ENCODE measurements at regions not wholly inside any gene's neighbourhood (a gene's known extent, or its start where the extent isn't known, plus 50 kb on each side); places are given as distances from the start of the nearest gene placed in this dataset.

DNA sequence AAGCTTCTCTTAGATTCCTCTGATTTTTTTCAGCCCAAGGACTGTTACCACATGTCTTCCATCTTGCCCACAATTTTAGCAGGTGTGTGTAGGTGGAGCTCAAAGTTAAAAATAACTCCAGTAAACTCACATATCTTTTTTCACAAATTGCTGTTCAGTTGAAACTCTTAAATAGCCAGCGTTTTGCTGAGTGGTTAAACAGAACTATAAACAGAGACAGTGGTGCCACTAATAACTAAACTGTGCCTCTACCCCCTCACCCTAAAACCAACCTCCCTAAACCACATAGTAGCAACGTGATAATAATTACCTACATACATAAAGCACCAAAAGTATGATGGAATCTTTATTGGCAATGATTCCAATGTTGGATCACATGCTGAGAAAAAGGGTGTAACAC lies 525.1 kb downstream of the PDCD6IP start:
- no peak for DNase-seq

DNA sequence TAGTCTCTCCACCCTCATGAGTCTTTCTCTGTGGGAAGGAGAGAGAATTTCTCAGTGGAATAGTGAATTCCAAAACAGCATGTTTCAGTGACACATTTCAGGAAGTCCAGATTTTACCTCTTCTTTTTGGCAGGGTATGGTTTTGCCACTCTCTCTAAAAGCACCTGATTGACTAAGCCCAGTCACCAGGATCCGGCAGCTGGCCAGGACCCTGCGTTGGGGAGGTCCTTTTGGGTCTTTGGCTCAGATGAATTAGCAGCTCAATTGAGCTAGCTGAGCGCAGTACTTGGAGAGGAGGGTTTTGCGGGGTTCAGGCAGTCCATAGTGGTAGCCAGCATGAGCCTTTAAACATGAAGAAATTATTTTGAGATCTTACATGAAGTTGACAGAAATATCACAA lies 548.2 kb downstream of the PDCD6IP start:
- no peak for DNase-seq

GRCh38 chr3:34351882-34352777 lies 553.7 kb downstream of the PDCD6IP start:
- no peak for DNase-seq

DNA sequence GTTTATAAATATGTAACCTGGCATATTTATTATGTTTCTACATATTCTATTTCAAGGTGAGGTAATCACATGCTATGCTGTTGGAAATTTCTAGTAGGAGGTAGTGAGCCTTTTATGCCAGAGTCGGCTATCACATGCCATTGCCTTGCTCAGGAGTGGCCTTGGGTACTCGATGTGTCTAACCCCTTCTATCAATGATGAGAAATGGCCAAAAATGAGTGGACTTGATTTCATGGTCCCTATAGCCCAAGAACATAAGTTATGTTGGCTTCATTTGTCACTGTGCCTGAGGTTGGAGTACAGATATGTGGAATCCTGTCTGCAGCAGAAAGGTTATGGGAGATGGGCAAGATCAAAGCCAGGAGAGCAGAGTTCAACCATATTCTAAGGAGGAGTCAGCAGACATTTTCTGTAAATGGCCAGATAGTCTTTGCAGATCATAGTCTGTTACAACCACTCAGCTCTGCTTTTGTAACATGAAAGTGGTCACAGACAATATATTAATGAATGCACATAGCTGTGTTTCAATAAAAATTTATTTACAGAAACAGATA lies 554.4 kb downstream of the PDCD6IP start:
- DNase-seq: no peak

GRCh38 chr3:34357461-34357860 lies 559.0 kb downstream of the PDCD6IP start:
- no peak for DNase-seq

DNA sequence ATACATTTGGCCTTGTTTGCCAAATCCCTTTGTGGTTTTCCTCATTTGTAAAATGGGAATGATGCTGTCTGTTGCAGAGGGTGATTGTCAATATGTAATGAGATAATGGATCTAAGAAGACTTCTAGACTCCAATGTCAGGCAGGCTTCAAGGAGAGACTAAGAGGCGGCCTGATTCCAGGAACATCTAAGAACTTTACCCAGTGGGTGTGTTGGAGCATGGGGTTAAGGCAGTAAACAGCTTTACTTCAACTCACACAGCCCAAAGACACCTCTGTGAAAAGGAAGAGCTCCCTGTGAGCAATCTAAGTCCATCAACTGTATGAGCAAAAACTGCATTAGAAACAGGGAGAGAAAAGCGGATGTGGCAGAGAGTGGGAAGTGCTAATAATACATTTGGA lies 560.6 kb downstream of the PDCD6IP start:
- DNase-seq: no peak

GRCh38 chr3:34360713-34361112 lies 562.3 kb downstream of the PDCD6IP start:
- no peak for DNase-seq

DNA sequence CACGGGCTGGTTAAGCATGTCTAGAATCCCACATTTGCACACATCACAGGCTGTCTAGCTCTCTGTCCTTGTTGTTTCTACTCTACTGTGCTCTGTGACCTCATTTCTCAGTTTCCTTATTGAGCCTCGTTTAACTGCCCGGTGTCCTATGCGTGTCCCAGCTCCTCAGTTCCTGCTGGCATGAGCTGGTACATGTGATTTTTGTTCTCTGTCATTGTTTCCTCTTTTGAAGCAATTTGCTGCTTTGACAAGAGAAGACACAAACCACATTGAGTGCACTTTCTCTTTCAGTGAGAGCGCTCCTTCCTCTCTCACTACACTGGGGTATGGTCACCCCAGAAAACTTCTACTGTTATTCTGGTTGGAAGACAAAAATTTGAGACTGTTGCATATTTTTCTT lies 563.5 kb downstream of the PDCD6IP start:
- DNase-seq: no peak

DNA sequence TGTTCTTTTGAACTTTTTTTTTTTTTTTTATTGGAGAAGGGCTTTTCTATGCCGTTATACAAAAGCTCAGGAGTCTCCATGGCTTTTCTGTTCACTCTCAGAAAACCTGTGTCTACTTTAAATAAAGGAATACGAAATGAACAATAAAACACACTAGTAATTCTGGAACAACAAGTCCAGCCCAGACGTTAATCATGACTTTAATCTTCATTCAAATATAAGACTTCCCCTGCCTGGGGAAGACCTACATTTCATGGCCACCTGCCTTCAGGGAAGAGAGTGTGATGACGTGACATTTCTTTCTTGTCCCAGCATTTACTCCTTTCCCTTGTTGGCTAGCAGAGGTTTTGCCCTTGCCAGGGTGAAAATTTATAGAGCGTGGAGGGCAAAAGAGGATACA lies 564.5 kb downstream of the PDCD6IP start:
- DNase-seq: no peak

GRCh38 chr3:34363881-34364280 lies 565.5 kb downstream of the PDCD6IP start:
- DNase-seq: no peak

- no peak for DNase-seq
These were observed 565.9 kb downstream of the PDCD6IP start for GRCh38 chr3:34364335-34364734.

- no peak for DNase-seq
These were observed 566.8 kb downstream of the PDCD6IP start for GRCh38 chr3:34365231-34365630.

- no peak for DNase-seq
These were observed 567.3 kb downstream of the PDCD6IP start for GRCh38 chr3:34365771-34366170.

- no peak for DNase-seq
These were observed 569.1 kb downstream of the PDCD6IP start for GRCh38 chr3:34367521-34367920.

DNA sequence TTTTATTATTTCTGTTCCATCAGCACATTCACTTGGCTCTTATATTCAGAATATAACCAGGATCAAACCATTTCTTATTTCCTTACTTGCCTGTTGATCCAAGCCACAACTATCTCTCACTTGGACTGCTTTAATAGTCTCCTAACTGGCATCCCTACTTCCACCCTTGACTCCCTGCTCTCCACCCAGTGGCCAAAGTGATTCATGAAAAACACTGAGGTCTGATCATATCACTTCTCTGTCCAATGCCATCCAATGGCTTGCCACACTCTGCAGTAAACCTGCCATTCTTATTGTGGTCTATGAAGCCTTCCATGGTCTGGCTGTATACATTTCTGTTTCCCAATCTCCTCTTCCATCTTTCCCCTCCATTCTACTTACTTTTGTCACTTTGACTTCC lies 576.1 kb downstream of the PDCD6IP start:
- DNase-seq: no peak

- DNase-seq: no peak
These were observed 578.3 kb downstream of the PDCD6IP start for GRCh38 chr3:34376691-34377090.

- no peak for DNase-seq
These were observed 579.5 kb downstream of the PDCD6IP start for GRCh38 chr3:34377961-34378360.

GRCh38 chr3:34381243-34381642 lies 582.8 kb downstream of the PDCD6IP start:
- no peak for DNase-seq

- no peak for DNase-seq
These were observed 584.4 kb downstream of the PDCD6IP start for GRCh38 chr3:34382859-34383258.

DNA sequence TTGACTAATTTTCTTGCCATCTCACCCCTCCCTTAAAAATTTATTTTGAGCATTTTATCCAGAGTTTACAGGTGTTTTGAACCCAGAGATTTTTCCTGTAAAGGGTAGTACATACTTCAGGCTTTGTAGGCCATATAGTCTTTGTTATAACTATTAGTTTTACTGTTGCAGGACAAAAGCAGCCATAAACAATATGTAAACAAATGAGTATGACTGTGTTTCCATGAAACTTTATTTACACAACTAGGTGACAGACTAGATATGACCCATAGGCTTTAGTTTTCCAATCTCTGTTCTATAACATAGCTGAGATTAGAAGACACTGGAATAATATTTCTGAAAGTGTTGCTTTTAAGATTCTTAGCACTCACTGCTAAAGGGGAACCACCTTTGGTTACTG lies 587.9 kb downstream of the PDCD6IP start:
- DNase-seq: no peak

GRCh38 chr3:34387826-34388564 lies 589.6 kb downstream of the PDCD6IP start:
- DNase-seq: no peak

- no peak for DNase-seq
These were observed 590.4 kb downstream of the PDCD6IP start for GRCh38 chr3:34388830-34389229.

DNA sequence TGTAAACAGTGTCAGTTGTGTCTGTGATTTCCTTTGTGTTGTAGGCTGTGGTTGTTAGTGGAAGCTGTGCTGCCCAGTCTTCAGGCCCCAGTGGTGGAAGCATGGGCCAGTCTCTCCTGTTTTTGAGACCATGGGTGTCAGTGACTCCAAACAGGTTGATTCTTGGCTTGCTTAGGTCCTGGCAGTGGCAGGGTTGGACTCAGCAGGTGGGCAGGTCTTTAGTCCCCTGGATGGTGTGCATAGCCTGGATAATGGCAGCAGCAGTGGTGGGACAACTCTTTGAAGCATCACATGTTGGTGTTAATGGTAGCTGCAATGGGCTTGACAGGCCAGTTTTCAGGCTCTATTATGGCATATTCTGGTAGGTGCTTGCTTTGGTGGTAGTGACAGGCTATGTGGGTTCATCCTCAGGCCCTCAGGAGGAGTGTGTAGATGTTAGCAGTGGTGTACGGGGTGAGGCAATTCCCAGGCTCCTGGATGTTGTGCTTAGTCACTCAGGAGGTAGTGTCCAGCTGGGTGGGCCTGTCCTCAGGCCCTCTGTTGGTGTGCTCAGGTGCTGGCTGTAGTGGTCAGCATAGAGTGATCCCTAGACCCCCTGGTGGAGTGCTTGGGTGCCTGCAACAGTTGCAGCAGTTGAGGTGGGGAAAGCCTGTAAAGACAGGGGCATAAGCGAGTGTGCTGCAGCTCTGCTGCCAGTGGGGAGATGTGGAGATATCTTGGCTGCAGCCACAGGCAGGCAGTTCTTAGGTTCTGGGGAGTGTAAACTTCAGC lies 596.7 kb downstream of the PDCD6IP start:
- no peak for DNase-seq
